A172 (cell line): ENCODE measurements at regions not wholly inside any gene's neighbourhood (a gene's known extent, or its start where the extent isn't known, plus 50 kb on each side); places are given as distances from the start of the nearest gene placed in this dataset.
"Not testable (repeated sequence)": the region's sequence is repeated elsewhere in the genome, so short reads cannot be mapped to it uniquely, and the experiment has no call there.

ENCODE experiments used
- DNase-seq: peaks from one replicate; pipeline ENCODE4 v3.0.0-alpha.2; 2015; ENCODE audit warnings: low spot score

DNA sequence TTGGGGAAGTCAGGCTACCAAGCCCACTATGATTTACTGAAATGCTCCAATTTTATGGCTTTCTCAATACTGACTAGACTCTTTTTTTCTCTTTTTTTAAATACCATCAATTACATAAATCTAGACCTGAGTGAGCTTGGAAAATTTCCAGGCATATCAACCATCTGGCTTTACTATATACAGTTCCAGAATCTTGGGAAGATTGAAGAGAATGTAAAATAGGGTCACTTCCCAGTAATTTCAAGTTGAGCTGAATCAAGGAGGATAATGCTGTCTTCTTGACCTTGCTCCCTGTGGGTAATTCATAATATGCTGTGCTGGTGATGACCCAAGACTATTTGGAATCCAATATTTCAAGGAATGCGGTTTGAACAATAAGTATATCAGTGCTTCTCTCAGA, 108.1 kb downstream of the MAP3K21 start:
- no peak for DNase-seq

DNA sequence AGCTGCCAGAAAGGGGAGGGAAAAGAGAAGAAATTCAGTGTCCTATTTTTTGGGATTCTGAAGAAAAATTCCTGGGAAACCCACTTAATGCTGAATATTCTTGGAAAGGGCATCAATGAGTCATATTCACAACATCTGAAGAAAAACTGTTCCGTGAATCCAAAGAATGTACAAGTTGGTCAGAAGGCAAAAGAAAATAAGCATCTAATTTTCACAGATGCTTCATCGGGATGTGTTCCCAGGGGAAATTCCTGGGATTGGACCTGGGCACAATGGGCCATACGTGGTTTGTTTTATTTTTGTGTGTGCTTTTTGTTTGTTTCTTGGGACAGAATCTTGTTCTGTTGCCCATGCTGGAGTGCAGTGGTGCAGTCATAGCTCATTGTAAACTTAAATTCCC, 112.2 kb downstream of the MAP3K21 start:
- DNase-seq = no peak

DNA sequence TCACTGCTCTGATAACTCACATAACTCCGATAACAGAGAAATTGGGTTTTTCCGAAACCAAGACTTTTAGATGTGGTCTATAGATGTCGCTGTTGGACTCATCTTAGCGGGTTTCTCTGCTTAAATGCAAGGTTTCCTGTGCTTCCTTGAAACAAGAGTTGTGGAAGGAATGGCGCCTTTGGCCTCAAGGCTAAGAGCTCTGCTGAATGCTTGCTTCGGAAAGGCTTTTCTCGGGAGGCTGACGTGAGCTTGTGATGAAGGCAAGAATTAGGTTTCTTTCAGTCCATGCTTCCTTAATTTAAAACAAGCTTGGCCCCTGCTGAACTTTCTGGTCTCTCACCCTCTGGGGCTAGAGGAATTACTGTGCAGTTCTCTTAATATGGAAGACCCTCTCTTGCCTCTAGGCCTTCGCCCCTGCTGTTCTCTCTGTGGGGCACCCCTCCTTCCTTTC, 113.5 kb downstream of the MAP3K21 start:
- peak; percentile 82 for DNase-seq

DNA sequence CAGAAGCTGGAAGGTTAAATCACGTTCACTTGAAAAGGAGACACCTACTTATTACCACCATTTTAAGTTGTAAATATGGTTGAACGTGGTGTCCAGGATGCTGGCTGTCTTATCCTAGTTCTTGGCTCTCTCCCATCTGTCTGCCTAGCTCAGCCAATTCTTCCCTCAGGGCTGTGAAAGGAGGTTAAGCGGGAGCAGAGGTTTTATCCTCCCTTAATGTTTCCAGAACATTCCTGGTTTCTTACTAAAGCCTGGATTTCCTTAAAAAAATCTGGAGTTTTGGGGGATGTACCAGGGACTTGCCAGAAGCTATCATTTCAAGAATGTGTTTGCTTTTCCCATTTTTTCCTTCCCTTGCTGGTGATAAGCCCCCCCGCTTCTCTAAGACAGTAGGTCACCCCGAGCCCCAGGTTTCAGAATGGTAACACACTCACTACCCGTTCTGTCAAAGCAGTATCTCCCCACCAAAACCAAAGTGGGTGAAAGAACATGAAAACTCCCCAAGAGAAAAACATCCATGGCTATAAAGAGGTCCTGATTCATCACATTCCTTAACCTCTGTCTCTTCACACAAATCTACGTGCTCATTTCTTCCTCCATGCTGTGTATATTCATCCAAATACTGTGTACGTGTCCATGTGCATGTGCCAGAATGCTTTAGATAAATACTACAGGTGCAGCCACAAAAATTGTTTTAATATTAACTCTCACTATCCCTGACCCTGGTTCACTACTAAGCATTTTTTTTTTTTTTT, 114.7 kb downstream of the MAP3K21 start:
- no peak for DNase-seq

DNA sequence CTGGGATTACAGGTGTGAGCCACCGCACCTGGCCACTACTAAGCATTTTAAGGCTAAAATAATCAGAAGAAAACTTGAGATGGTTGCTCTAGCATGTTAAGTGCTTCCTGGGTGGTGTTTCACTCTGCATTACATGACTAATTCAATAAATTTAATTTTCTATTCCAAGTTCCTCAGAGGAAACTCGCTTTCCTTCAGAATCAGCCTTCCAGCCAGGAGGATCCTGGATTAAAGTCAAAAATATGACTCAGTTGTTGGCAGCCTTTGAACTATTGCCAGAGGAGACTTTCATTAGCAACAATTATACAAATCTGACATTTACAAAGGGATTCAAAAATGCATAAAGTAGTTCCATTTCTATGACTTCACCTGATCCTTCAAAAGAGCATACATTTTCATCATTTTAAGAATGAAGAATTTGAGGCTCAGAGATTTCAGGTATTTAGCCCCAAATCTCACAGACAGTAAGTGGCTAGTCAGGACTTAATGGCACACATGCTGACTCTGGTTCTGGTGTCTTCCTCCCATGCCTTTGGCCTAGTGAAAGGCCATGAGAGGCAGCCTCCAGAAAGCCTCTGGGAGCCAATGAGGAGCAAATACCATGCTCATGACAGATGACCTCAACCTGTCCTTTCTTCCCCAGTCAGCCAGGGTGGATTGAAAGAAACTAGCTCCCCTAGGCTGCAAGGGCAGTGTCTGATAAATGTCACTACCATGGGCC, 115.7 kb downstream of the MAP3K21 start:
- DNase-seq = peak; percentile 76

DNA sequence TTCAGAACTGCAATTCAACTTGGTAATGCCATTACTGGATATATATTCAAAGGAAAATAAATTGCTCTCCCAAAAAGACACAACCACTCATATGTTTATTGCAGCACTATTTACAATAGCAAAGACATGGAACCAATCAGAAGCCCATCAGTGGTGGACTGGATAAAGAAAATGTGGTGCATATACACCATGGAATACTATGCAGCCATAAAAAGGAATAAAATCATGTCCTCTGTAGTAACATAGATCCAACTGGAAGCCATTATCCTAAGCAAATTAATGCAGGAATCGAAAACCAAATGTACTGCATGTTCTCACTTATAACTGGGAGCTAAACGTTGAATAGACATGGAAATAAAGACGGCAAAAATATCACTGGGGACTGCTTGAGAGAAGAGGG, 117.0 kb downstream of the MAP3K21 start:
- no peak for DNase-seq

DNA sequence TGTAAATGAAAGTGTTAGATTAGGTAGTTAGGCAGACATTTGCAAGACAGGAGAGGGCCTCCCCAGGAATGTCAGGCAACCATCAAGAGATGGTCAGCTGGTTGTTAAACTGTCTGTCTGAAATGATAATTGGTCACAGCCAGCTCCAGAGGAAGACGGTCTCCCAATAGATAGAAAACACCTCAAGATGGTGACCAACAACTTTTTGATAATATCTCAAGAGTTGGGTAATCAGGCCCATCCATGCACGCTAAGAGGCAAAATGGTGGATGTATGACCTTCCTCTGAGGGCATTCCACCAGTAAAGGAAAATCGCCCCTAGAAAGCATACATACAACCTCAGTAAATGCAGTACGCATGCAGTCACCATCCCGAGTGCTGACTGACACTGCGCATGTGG, 118.2 kb downstream of the MAP3K21 start:
- no peak for DNase-seq

DNA sequence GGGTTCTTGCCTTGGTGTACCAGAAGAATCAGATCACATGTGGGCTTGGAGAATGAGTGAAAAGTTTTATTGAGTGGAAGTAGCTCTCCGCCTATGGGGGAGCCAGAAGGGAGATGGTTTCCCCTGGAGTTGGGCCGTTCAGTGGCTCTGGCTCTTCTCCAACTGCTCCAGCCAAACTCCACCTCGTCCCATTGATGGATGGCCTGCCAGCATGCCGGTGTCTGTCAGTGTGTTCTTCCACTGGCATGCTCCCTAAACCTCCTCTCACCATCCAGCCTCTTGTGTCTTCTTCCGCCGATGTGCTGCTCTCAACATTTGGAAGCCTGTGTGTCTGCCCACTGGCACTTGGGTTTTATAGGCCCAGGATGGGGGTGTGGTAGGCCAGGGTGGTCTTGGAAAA, 119.4 kb downstream of the MAP3K21 start:
- no peak for DNase-seq

DNA sequence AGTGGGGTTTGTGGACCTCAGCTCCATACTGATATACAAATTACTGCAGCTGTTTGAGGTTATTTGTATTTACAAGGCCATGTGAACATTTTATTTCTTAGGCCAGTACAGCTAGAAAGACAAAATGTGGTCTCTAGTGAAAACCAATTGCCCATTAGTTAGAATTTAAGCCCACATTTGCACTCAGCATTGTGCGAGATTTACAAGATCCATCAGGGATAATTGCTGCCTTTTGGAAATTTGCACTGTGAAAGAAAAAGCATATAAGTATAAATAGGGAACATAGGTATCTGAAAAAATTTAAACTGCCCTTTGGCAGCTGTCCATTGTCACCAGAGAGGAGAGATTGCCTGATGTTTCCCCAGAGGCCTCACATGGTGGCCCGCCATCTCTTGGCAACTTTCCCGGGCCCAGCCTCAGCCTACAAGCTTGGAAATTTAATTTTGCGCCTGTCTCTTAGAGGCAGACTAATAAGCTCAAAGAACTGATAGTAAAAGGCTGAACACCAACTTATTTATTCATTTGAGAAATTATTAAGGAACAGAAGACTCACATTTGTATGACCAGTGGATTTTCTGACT, 120.7 kb downstream of the MAP3K21 start:
- DNase-seq = no peak

DNA sequence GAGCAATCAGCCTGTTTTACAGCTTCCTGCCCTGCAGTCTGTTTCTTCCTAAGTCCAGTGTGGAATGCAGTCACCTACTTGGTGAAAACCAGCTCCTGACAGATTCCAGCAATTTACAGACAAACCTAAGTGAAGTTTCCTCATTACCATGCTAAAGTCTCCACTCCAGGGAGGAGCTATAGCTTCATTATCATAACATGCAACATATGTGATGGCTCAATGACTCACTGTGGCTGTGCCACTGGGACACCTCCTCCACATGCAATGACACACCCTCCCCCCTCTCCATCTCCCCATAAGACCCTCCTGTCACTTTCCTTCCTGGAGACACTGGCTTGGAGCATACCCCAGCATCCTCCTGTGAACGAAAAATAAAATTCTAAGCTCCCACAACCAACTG, 125.2 kb downstream of the MAP3K21 start:
- DNase-seq = no peak

DNA sequence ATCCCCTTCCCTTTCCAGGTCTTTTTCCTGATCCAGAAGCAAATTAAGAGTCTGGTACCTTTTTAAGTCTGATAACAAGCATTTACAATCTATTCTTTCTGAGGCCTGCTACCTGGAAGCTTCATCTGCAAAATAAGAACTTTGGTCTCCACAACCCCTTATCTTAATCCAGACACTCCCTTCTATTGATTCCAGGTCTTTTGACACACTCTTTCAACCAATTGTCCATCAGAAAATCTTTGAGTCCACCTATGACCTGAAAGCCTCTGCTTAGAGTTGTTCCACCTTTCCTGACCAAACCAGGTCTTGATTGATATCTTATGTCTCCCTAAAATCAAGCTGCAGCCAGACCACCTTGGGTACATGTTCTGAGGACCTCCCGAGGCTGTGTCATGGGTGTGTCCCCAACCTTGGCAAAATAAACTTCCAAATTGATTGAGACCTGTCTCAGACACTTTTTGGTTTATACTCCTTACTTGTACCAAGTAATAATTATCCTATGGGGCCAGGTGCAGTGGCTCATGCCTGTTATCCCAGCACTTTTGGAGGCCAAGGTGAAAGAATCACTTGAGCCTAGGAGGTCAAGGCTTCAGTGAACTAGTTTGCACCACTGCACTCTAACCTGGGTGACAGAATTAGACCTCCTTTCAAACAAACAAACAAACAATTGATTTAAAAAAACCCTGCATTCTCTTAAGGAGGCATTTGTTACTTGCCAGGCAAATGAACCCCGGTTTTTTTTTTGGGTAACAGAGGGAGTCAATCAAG, 126.1 kb downstream of the MAP3K21 start:
- DNase-seq = no peak

DNA sequence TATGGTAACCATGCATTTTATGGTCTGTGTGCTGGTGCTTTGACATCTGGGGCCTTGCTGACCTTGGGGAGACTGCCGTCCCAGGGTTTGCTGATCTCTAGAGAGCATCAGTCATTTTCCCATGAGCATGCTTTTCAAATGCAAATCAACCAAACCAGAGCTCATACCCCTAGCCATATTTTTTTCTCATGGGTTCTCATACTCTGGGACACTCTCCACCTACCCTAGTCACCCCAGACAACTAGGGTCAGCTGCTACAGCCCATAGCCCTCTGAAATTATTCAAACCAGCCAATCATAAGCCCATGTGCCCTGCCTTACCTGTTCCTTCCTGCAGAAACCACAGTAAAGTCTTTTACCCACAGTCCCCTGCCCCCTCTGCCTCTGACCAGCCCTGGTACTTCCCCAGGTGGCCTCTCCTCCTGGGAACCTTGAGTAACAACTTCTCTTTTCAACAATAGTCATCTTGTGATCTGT, 132.0 kb downstream of the MAP3K21 start:
- no peak for DNase-seq

DNA sequence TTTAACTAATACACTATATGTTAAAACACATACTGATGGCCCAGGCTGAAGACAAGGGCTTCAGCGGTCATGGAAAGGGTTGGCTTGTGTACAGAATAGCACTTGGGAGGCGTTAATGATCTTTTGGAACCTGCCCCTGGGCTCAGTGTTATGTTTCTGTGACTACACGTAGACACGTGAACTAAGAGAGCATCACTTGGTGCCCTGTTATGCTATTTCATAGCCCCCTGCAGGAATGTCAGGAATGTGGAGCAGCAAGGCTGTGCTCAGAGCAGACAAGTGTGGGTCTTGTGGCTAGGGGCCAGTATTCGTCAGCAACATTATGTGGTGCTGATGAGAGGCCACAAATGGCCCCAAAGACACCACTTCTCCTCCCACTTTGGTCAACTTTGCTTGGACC, 132.4 kb downstream of the MAP3K21 start:
- peak; percentile 38 for DNase-seq

DNA sequence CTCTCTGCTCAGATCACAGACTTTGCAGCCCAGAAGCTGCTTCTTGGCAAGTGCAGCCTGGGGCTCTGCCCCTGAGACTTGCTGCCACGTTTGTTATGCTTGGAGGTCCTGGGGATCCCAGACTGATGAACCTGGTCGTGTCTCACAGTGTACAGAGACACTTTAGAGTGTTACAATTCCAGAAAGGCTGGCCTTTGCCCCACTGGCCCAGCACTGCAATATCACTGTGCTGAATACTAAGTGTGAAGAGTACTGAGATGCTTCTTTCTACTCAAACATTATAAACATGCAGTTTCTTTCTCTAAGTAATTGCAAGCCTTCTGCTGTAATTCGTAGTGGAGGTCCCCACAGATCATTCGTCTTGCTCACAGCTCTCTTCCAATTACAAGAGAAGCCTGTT, 133.2 kb downstream of the MAP3K21 start:
- DNase-seq = no peak

DNA sequence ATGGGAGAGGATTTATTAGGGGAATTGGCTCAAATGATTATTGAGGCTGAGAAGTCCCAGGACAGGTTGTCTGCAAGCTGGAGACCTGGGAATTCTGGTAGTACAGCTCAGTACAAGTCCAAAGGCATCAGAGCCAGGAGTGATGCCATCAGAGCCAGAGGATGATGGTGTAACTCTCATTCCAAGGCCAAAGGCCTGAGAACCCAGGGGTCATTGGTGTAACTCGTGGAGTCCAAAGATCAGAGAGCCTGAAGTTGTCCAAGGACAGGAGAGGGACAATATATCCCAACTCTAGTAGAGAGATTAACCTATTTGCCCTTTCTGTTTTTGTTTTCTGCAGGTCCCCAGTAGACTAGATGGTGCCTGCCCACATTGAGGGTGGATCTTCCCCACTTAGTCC, 134.3 kb downstream of the MAP3K21 start:
- no peak for DNase-seq

DNA sequence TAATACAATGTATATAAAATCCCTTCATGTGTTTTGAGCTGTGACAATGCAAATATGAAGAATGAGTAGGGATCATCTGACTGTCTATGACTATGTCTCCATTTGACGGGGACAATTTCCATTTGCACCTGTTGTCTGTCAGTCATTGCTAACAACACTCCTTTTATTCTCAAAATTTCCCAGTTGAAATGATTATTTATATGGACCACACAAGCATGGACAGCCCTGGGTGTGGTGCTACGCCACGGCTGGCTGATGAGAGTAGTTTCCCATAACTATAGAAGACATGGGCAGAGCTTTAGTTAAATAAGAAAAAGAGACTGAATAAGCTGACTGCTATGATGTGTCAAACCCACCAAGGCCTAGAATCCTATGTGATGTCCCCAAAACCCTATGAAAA, 135.8 kb downstream of the MAP3K21 start:
- DNase-seq = no peak

DNA sequence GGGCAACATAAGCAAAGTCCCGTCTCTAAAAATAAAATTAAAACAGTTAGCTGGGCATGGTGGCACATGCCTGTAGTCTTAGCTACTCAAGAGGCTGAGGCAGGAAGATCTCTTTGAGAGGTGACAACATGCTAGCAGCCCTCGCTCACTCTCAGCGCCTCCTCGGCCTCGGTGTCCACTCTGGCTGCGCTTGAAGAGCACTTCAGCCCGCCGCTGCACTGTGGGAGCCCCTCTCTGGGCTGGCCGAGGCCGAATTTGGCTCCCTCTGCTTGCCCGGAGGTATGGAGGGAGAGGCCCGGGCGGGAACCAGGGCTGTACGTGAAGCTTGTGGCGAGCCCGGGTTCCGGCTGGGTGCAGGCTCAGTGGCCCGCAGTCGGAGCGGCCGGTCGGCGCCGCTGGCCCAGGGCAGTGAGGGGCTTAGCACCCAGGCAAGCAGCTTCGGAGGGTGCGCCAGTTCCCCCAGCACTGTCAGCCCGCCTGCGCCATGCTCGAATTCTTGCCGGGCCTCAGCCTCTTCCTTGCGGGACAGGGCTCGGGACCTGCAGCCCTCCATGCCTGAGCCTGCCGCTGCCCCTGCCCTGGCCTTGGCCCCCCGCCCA, 138.3 kb downstream of the MAP3K21 start:
- DNase-seq = no peak

DNA sequence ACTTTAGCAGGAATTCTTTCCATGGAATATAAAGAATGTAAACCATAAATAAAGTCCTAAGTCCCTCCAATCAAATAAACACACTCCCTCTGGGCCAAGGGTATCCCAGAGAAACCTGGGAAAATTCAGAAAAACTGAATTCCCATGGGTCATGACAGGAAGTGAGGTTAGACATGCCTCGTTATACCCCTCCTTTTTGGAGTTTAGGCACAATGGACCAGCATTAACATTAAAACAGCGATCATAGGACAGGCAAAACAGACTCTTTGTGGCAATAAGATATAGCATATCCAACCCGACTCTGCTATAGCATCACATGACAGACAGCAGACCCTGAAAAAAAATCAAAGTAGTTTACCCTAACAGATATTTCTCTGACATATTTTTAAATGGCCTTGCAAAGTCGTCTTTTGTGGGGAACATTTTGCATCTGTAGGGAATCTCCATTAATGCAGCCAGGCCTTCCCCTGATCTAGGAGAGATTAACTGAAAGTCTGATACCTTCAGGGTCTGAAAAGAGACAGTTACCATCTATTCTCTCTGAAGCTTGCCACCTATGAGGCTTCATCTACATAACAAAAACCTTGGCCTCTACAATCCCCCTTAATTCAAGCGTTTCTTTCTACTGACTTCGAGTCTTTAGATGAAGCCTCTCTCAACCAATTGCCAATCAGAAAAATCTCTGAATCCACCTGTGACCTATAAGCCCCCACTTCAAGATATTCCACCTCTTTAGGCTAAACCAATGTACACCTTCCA, 143.0 kb upstream of the KCNK1 start:
- DNase-seq = no peak

DNA sequence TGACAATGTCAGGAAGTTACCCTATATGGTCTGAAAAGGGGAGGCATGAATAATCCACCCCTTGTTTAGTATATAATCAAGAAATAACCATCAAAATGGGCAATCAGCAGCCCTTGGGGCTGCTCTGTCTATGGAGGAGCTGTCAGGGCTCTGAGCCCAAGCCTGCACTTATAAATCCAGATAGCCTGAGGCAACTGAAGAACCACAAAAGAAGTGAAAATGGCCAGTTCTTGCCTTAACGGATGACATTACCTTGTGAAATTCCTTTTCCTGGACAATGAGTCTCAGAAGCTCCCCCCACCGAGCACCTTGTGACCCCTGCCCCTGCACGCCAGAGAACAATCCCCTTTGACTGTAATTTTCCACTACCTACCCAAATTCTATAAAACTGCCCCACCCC, 142.1 kb upstream of the KCNK1 start:
- DNase-seq = not testable (repeated sequence)

DNA sequence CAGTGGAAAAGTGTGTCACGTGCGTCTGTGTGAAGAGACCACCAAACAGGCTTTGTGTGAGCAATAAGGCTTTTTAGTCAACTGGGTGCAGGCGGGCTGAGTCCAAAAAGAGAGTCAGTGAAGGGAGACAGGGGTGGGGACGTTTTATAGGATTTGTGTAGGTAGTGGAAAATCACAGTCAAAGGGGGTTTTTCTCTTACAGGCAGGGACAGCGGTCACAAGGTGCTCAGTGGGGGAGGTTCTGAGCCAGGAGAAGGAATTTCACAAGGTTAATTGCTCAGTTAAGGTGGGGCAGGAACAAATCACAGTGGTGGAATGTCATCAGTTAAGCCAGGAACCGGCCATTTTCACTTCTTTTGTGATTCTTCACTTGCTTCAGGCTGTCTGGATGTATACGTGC, 141.1 kb upstream of the KCNK1 start:
- not testable (repeated sequence) for DNase-seq
